A549 (cell line): ENCODE measurements at regions not wholly inside any gene's neighbourhood (a gene's known extent, or its start where the extent isn't known, plus 50 kb on each side); places are given as distances from the start of the nearest gene placed in this dataset.

Source experiments
- ATAC-seq, 2 experiments: fragments of 200-7000 bp in 1 of 2; fragments of >200 bp in 1 of 2; cut with Nextera tagmentation in 1 of 2; cut with Tn5 transposase in 1 of 2; 3 replicates each; pipeline versions ENCODE4 v1.8.0 to v1.9.1; 2018 to 2020; ENCODE audit warnings: mild to moderate bottlenecking in 1 of 2, moderate library complexity in 1 of 2
- CTCF ChIA-PET: fragments of 300-600 bp; sonication (Branson Sonifier 250); formaldehyde crosslinking; extraction: SDS; loops from one replicate; lab custom pipeline; 2021; ENCODE audit warnings: antibody characterized with exemption, inconsistent platforms; lab: Yijun Ruan, JAX
- POLR2A ChIA-PET: fragments of 350-600 bp; formaldehyde crosslinking; extraction: SDS; loops from one replicate; lab custom pipeline; 2021; ENCODE audit warnings: antibody characterized with exemption, inconsistent platforms; lab: Yijun Ruan, JAX
- DNase-seq, 2 experiments: peaks; one replicate each; pipeline versions ENCODE4 v3.0.0 to v3.0.0-alpha.2; 2011 to 2016; ENCODE audit warnings: low read depth in 1 of 2, low spot score in 1 of 2
- FAIRE-seq: peaks from 2 replicates; lab custom pipeline; 2011; peaks lifted over from hg19 to GRCh38; lab: Jason Lieb, UNC
- H3K27ac ChIP-seq, 2 experiments: fragments of >200 bp; sonication (Bioruptor Twin); formaldehyde crosslinking; 3 replicates each; pipeline ENCODE4 v1.5.1; 2016 to 2017
- H3K4me1 ChIP-seq: fragments of >200 bp; sonication (Bioruptor Twin); formaldehyde crosslinking; 3 replicates; pipeline ENCODE4 v1.6.1; 2016
- H3K4me2 ChIP-seq: fragments of >200 bp; sonication (Bioruptor Twin); formaldehyde crosslinking; 3 replicates; pipeline ENCODE4 v1.6.1; 2016
- H3K4me3 ChIP-seq: fragments of >200 bp; sonication (Bioruptor Twin); formaldehyde crosslinking; 3 replicates; pipeline ENCODE4 v1.5.1; 2016
- H3K9me3 ChIP-seq: fragments of >200 bp; sonication (Bioruptor Twin); formaldehyde crosslinking; 3 replicates; pipeline ENCODE4 v1.6.1; 2016
- CBX8 ChIP-seq: fragments of 200-600 bp; sonication (generic); IDR thresholded peaks from 2 replicates; pipeline ENCODE4 v1.6.1; 2016
- CEBPB ChIP-seq, 2 experiments: fragments of >200 bp in 1 of 2; sonication (Bioruptor Twin) in 1 of 2; formaldehyde crosslinking in 1 of 2; IDR thresholded peaks; 2 replicates each; pipeline ENCODE4 v1.6.1; 2012 to 2016
- CHD2 ChIP-seq: fragments of 150-350 bp; IDR thresholded peaks from 2 replicates; pipeline ENCODE4 v1.6.1; 2014; ENCODE audit warnings: low read length; ENCODE audit not compliant: partially characterized antibody
- E2F6 ChIP-seq: IDR thresholded peaks from 2 replicates; pipeline ENCODE4 v1.6.1; 2012; ENCODE audit warnings: low read depth, borderline replicate concordance
- ELK1 ChIP-seq: fragments of 150-350 bp; IDR thresholded peaks from 2 replicates; pipeline ENCODE4 v1.6.1; 2014; ENCODE audit warnings: low read depth, mild to moderate bottlenecking, low read length
- HDAC2 ChIP-seq: fragments of 200-600 bp; sonication (generic); IDR thresholded peaks from 2 replicates; pipeline ENCODE4 v1.6.1; 2016
- HMGXB4 ChIP-seq: fragments of 250-450 bp; sonication (Bioruptor Pico); IDR thresholded peaks from 2 replicates; pipeline ENCODE4 v1.5.0; 2021; ENCODE audit warnings: mild to moderate bottlenecking, moderate library complexity, borderline replicate concordance
- HOXB13 ChIP-seq: fragments of 250-450 bp; sonication (Bioruptor Pico); IDR thresholded peaks from 2 replicates; pipeline ENCODE4 v1.5.0; 2020; ENCODE audit warnings: low read depth, mild to moderate bottlenecking, moderate library complexity
- JUNB ChIP-seq: fragments of >200 bp; sonication (Bioruptor Twin); formaldehyde crosslinking; IDR thresholded peaks from 2 replicates; pipeline ENCODE4 v1.6.1; 2016
- MYC ChIP-seq: IDR thresholded peaks from 2 replicates; pipeline ENCODE4 v1.6.1; 2012; ENCODE audit warnings: mild to moderate bottlenecking, inconsistent platforms, low read length, improper control_type of control experiment, borderline replicate concordance
- NR3C1 ChIP-seq: fragments of >200 bp; sonication (Bioruptor Twin); formaldehyde crosslinking; IDR thresholded peaks from 3 replicates; pipeline ENCODE4 v1.6.1; 2017
- RFX5 ChIP-seq: fragments of 450-650 bp; IDR thresholded peaks from 2 replicates; pipeline ENCODE4 v1.7.1; 2014; ENCODE audit warnings: antibody characterized with exemption, mild to moderate bottlenecking, moderate library complexity
- SREBF2 ChIP-seq: fragments of 450-650 bp; IDR thresholded peaks from 2 replicates; pipeline ENCODE4 v1.6.1; 2014; ENCODE audit warnings: mild to moderate bottlenecking, moderate library complexity
- USF2 ChIP-seq: fragments of 450-650 bp; IDR thresholded peaks from 2 replicates; pipeline ENCODE4 v1.6.1; 2014; ENCODE audit warnings: antibody characterized with exemption
- ZC3H11A ChIP-seq: fragments of 450-650 bp; IDR thresholded peaks from 2 replicates; pipeline ENCODE4 v1.6.1; 2014; ENCODE audit warnings: antibody characterized with exemption, mild to moderate bottlenecking
- ZFP36 ChIP-seq: fragments of 450-650 bp; IDR thresholded peaks from 2 replicates; pipeline ENCODE4 v1.6.1; 2014; ENCODE audit warnings: borderline replicate concordance; ENCODE audit not compliant: partially characterized antibody
- ZSCAN20 ChIP-seq: fragments of 250-450 bp; sonication (Bioruptor Pico); IDR thresholded peaks from 2 replicates; pipeline ENCODE4 v1.8.0; 2022; ENCODE audit warnings: mild to moderate bottlenecking, moderate library complexity
- WGBS: methylation state at CpG from one replicate; pipeline ENCODE4 v1.1.6; 2017; ENCODE audit errors: missing lambda C conversion rate; 5-methylcytosine and 5-hydroxymethylcytosine counted together

- TF ChIP-seq ZFP36 (no peak), HMGXB4 (CRISPR knock-in tag) (no peak), HOXB13 (no peak)
Measured at GRCh38 chr14:66081594-66082376, 404.4 kb upstream of the CCDC196 start (continued).

GRCh38 chr14:66085224-66085623, 400.9 kb upstream of the CCDC196 start:
- CTCF ChIA-PET: no interaction called here
- POLR2A ChIA-PET: no interaction called here
- no peak for ATAC-seq
- TF ChIP-seq JUNB: no peak
- TF ChIP-seq ZC3H11A: no peak
- no peak for TF ChIP-seq HDAC2
- no peak for TF ChIP-seq NR3C1
- TF ChIP-seq CEBPB (IDR thresholded peaks at IDR 0.05): peak; percentile 12 to 33; a peak in 1 of 4 replicates
- TF ChIP-seq ZSCAN20 (CRISPR knock-in tag): no peak
- TF ChIP-seq HMGXB4 (CRISPR knock-in tag): no peak
- no peak for TF ChIP-seq RFX5
- TF ChIP-seq, all 56 proteins: peak for 1
- DNase-seq (no peak), FAIRE-seq (no peak)
- whole genome bisulfite sequencing: 52% methylated on average over 4 of the region's 4 CpGs
- no peaks in the 10 kb centered on the region for H3K9me3 ChIP-seq
- no peak overlapping the region for H3K27ac ChIP-seq
- no peak overlapping the region for H3K4me3 ChIP-seq
- no peak overlapping the region for H3K4me2 ChIP-seq
- no peaks in the 10 kb centered on the region for H3K4me1 ChIP-seq

GRCh38 chr14:66085665-66086064, 400.5 kb upstream of the CCDC196 start:
- no peaks in the 10 kb centered on the region for H3K9me3 ChIP-seq
- POLR2A ChIA-PET: no interaction called here
- DNase-seq (no peak), ATAC-seq (no peak), FAIRE-seq (no peak)
- TF ChIP-seq SREBF2 (no peak), ELK1 (no peak), CBX8 (no peak), CHD2 (no peak), MYC (no peak), E2F6 (no peak), USF2 (no peak)
- CTCF ChIA-PET: no interaction called here
- H3K4me1 ChIP-seq: no peaks in the 10 kb centered on the region
- no peak overlapping the region for H3K4me3 ChIP-seq
- no peak overlapping the region for H3K4me2 ChIP-seq
- 48% methylated on average over 8 of the region's 8 CpGs for WGBS
- H3K27ac ChIP-seq: no peak overlapping the region
